ENCODE measurements at regions not wholly inside any gene's neighbourhood (a gene's known extent, or its start where the extent isn't known, plus 50 kb on each side); places are given as distances from the start of the nearest gene placed in this dataset.

DNA sequence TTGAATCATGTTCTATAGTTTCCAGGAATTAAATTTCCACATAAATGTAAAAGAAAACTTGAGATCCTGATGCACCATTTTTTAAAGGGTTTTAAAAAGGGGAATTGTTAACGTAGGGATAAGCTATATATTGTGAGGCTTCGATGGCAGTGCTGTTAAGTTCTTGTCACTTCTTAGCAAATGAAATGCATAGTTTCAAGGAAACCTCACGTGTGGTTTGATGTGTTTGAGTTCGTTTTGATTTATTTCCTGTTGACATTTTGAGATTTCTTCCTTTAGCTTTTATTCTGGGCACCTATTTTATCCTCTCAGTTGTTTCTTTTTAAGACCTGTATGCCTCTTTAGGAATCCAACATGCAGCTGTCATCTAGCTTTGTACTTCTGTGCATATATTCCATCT is 301.0 kb downstream of the DOCK8 start:
- in situ Hi-C loops (cut with MboI; ENCODE audit: low sequenced_read_pairs): no loop called here

DNA sequence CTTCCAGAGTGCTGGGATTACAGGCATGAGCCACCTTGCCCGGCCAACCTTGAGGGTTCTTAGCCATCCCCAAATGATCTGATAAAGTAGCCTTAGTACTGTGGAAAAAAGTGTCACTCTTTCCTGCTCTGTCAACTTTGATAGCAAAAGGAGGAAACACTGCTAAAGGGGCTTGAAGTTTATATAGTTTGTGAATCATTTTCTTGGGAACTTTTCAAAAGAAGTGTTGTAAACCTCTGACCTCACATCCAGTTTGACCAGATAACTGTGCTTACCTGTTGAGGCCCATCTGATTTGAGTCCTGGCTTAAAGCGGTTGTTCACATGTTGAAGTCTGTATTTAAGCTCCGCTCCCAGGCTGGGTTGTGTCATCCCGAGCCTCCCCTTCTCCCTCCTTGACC is 303.3 kb downstream of the DOCK8 start:
- in situ Hi-C loops (cut with MboI; ENCODE audit: low sequenced_read_pairs): no loop called here

DNA sequence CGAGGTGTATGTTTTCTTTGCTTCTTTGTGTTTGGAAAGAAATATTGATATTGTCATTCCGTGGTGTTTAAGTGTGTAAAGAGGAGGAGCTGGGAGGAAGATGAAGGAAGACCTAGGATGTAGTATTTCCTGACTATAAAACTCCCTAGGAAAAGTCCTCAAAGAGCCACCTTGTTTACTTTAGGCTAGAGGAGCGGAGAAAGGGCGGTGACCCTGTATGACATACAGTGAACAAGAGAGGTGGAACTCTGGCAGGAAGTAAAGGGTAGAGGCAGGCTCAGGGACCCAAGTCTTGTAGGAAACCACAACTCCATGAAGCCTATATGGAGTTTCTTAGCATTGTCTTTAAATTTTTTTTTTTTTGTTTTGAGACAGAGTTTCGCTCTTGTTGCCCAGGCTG is 303.9 kb downstream of the DOCK8 start:
- in situ Hi-C loops (cut with MboI; ENCODE audit: low sequenced_read_pairs): no loop called here

DNA sequence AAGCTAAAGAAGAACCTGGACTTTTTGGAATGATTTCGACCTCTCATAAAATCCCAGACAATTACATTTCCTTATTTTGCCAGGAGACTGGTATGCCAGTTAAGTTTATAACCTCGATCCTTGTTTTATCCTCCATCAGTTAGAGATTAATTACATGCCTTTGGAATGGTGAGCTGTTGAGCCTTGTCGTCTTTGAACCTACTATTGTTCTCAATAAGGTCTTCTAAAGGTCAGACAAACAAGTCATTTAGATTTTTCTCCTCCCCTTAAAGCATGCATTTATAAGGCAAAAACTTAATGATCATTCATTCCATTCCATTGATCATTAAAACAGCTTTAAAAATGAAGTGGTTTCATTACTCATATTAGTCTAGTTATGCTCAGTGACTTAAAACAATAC is 304.9 kb downstream of the DOCK8 start:
- in situ Hi-C loops (cut with MboI; ENCODE audit: low sequenced_read_pairs): no loop called here

DNA sequence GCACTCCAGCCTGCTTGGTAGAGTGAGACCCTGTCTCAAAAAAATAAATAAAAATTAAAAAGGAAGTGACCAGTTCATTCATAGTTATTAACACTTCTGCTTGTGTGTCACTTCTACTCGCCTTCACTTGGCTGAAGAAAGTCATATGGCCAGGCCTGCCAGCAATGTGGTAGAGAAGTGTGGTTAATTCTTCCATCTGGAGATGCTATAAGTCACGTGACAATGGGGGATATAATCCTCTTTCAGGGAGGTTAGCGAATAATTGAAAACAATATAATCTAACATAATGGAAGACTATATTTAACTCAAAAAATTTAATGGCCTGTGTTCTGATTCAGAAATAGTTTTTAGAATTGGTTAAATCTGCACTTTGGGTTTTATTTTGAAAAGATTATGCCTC is 305.6 kb downstream of the DOCK8 start:
- in situ Hi-C loops (cut with MboI; ENCODE audit: low sequenced_read_pairs): no loop called here

DNA sequence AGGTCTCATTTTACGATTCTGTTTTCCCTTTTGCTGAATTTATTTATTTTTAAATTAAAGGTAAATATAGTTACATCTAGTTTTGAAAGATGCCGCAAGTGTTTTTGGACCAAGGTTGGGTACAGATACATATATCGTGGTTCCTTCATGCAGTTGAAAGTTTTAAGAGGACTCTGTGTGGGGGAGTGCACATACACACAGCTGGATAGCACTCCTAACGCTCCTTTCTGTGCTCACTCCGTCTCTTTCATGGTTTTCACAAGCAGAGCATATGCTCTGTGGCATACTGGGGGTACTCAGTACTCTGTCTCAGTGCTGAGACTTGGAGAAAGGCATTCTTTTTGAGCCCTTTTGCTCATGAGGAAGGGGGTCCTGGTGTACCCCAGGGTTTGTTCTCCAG is 307.5 kb downstream of the DOCK8 start:
- in situ Hi-C loops (cut with MboI; ENCODE audit: low sequenced_read_pairs): no loop called here

DNA sequence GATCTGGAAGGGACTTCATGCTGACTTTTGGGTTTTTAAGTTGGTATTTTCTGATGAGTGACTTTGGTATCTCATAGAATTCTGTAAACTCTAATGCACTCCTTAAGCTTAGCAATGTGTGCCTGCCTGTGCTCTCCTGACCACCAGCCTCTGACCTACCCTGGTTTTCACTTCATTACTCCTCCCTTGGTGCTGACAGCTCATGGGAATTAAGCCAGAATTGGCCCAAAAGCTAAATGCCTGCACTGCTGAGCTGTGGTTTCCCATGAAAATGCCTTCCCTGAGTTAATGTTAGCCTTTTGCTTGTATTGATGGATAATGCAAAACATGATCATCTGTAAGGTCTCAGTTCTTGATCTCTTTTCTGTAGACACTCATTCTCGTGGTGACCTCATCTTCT is 308.0 kb downstream of the DOCK8 start:
- in situ Hi-C loops (cut with MboI; ENCODE audit: low sequenced_read_pairs): no loop called here

DNA sequence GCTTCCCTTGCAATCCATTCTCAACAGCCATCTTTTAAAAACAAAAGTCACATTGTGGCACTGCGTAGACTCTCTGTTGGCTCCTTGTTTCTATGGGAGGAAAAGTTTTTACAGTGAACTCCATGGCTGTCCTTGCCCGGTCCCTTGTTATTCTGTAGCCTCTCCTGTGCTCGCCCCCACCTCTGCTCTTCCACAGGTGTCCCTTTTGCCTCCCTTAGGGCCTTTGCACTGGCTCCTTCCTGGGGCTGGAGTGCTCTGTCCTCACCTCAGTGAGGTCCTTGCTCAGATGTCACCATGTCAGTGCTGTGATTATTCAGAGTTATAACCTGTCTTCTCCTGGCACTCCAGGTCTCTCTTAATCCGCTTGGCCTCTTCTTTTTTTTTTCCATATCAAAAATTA is 308.8 kb downstream of the DOCK8 start:
- in situ Hi-C loops (cut with MboI; ENCODE audit: low sequenced_read_pairs): no loop called here

DNA sequence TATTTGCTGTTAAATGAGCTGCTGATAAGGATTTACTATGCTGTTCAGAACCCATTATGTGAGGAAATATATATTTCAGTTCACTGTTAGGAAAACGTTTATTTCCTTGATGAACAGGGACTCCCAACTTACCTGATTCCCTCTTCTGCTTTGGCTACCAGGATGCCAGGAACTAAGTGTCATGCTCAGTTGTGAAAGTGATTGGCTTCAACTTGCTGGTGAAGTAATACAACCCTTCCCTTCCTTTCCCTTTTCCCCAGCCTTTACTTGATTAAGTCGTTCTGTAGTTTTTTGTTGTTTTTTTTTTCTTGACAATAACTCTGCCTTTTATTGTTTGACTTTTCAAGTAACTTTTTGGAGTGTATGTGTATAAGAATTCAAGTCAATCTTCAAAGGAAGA is 309.3 kb downstream of the DOCK8 start:
- in situ Hi-C loops (cut with MboI; ENCODE audit: low sequenced_read_pairs): no loop called here

DNA sequence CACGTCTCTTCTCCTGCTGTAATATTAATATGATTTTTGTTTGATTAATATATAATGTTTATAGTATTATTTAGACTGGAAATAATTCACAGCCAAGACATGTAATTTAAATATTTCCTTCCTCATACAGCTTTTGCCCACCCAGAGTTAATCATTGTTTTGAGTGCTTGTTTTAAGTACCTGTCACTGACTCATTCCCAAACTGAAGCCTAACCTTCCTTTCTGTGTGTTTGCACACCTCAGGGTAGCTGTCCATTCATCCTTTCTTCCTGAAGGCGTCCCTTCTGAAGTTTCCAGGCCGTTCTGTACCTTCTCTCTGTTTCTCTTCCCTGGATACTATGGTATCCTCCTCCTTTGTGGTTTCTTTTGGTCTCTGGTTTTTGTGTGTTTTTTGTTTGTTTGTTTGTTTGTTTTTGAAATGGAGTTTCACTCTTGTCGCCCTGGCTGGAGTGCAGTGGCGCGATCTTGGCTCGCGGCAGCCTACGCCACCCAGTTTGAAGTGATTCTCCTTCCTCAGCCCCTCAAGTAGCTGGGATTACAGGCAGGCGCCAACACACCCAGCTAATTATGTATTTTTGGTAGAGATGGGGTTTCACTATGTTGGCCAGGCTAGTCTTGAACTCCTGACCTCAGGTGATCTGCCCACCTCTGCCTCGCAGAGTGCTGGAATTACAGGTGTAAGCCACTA is 312.4 kb downstream of the DOCK8 start:
- in situ Hi-C loops (cut with MboI; ENCODE audit: low sequenced_read_pairs): no loop called here

DNA sequence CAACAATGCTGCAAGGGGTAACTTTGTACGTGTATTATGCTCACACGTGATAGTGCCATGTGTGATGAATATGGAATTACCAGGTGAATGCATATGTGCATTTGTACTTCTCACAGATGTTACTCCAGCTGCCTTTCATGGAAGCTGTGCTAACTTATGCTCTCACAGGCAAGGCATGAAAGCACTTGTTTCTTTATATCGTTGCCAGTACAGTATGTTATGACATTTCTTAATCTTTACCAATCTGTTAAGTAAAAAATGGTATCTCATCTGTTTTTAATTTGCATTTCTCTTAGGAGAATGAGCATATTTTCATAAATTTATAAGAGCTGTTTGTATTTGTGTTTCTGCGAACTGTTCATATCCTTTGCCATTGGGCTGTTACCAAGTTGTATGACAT is 311.8 kb upstream of the DMRT1 start:
- in situ Hi-C loops (cut with MboI; ENCODE audit: low sequenced_read_pairs): no loop called here

DNA sequence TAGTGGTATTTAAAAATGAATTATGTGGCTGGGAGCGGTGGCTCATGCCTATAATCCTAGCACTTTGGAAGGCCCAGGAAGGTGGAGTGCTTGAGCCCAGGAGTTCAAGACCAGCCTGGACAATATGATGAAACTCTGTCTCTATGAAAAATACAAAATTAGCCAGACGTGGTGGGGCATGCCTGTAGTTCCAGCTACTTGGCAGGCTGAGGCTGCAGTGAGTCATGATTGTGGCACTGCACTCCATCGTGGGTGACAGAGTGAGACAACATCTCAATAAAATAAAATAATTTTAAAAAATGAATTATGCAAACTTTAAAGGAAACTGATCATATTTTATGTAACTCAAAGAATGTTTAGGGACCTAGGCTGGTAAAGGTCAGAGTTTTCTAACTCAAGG is 310.8 kb upstream of the DMRT1 start:
- in situ Hi-C loops (cut with MboI; ENCODE audit: low sequenced_read_pairs): no loop called here

DNA sequence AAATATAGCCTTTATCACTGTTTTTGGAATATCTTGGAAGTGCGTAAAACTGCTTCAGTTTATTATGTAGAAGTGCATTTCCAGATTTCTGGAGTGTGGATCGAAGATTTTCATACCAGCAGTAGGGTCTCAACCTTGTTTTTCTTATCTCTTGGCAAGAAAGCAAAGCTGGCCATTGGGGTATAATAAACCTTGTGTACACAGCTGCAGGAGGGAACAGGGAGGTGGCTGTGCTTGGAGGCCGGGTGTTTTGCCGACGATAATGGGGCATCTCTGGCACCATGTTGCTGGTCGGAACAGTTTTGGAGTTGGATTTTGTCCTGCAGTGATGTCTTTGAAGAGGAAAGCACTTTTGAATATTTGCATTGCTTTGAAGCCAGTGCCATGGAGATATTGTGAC is 308.8 kb upstream of the DMRT1 start:
- in situ Hi-C loops (cut with MboI; ENCODE audit: low sequenced_read_pairs): no loop called here

DNA sequence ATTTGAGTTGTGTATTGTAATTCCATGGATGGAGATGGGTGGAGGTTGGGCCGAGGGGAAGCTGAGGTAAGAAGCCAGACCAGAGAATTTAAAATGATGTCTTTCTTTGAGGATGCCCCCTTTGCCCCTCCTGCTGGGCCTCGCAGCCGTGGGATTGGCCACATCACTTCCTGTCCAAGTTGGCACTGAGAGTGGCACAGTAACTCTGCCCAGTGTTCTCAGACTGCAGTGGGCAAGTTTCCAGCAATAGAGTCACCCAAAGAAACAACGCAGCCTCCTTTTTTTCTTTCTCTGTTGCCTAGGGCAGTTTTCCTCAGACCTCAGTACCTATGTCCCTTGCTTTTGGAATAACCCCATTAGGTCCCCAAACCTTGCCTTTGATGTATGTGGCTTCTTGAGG is 306.6 kb upstream of the DMRT1 start:
- in situ Hi-C loops (cut with MboI; ENCODE audit: low sequenced_read_pairs): no loop called here

DNA sequence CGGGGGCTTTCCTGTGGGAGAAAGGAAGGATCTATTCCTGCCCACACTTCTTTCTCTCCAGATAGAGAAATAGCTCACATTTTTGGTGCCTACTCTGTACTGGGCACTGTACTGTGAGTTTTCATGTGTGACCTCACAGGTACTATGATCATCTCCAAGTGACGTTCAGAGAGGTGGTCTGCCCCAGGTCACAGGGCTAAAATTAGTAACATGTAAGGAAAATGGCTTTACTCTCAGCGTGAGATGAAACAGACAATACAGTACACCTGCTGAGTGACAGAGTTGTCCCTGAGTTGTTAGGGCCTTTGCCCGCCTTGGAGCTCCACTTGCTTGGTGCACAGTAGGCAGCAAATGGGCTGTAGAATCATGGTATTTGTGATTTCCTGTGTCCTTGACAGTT is 306.1 kb upstream of the DMRT1 start:
- in situ Hi-C loops (cut with MboI; ENCODE audit: low sequenced_read_pairs): no loop called here

DNA sequence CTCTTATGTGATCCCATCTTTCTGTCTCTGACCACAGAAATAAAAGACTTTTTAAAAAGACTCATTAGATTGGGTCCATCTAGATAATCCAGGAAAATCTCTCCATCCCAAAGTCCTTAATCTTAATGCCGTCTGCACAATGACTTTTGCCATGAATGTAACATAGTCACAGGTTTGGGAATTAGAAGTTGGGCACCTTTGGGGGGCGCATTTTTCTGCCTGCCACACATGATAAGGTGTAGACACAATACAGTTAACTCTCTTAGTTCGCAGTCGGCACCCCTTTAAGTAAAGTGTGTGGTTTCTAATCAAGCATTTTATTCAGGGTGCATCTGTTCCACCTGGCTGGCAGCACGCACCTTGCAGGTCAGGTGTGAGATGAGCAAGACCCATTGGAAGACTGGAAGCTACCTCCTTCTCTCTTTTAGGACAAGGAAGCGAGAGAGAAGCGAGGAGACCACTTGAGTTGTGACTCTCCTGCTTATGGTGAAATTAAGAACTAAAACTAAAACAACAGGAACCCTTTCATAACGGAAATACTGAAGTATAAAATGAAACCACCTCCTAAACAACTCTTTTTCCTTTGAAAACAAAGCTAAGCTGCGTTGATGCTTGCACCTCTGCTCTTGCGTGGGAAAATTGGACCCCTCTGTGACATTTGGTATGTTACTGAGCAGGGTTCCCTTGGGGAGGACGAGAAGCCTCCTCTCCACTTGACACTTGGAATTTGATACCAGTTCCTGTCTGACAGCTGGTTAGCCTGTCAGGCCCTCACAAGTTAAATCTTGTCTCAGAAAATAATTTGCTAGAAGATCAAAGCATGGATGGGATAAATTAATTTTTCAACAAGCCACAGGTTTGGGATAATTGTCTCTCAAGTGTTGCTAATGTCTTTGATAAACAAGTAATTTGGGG is 304.6 kb upstream of the DMRT1 start:
- in situ Hi-C loops (cut with MboI; ENCODE audit: low sequenced_read_pairs): no loop called here

DNA sequence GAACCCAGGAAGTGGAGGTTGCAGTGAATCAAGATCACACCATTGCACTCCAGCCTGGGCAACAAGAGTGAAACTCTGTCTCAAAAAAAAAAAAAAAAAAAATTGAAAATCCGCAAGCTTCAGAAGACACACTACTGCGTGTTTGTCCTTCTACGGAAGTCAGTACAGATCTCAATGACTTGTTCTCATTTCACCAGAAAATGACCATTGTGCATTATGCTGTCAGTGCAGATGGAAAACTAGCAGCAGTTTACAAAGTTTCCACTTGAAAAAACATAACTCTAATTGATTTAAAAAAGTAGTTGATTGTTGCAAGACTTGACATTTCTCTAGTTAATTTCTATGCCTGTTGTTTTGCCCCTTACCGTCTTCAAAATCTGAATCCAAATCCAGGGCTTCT is 298.0 kb upstream of the DMRT1 start:
- in situ Hi-C loops (cut with MboI; ENCODE audit: low sequenced_read_pairs): no loop called here

DNA sequence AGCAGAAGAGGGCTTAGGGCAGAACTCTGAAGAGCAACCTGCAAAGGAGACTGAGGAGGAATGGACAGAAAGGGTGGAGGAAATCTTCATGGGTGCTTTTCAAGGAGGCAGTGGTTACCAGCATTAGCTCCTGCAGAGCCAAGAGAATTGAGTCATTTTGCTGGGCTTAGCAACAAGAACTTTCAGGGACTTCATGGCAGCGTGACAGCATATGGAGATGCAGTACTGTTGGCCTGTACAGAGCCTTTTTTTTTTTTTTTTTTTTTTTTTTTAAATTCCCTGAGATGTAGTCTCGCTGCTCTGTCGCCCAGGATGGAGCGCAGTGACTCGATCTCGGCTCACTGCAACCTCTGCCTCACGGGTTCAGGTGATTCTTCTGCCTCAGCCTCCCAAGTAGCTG is 296.0 kb upstream of the DMRT1 start:
- in situ Hi-C loops (cut with MboI; ENCODE audit: low sequenced_read_pairs): no loop called here

DNA sequence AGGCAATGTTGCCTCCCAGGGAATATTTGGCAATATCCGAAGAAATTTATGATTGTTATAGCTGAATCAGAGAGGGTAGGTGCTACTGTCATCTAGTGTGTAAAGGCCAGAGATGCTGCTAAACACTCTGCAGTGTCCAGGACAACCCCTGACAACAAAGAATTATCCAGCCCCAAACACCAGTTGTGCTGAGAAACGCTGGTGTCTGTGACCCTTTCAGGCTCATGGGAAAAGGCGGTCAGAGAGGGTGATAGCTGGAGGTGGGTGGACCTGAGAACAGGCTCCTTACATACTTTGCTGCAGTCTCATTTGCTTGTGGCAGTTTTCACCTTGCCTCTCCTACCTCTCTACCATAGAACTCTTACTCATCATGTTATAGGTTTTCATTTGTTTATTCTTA is 295.3 kb upstream of the DMRT1 start:
- in situ Hi-C loops (cut with MboI; ENCODE audit: low sequenced_read_pairs): no loop called here

DNA sequence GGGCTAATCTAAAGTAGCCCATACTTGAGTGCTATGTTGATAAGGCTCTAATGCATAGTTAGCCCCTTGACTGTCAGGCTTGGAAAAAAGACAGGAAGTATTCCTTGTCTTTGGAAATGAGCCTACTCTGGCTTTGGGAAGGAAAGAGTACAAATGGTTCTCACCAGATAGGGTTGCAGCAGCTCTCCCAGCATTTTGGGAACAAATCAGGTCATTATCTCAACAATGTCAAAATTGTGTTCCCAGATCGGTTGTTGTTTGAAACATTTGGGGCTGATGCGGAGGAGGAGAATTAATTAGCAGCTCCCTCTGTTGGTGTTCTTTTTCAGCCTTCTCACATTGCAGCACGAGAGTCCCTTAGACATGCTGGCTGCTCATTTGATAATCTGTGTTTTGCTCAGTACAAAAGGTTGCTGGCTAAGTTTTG is 294.7 kb upstream of the DMRT1 start:
- in situ Hi-C loops (cut with MboI; ENCODE audit: low sequenced_read_pairs): no loop called here

DNA sequence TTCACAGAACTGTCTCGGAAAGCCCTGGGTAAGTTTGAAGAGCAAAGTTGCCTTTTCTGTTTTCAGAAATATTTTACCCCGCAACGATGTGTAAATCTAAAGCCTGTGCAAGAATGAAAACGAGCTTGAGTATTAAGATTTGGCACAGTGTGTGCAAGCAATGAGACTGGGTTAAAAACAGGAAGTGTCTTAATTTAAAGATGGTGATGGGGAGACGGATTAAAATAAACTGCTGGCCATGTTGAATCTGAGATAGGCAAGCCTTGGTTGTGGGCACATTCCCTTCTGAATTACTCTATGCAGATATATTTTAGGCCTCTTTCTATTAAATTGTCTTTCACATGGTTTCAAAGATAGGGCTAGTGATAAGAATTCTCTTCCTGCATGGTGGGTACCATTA is 294.2 kb upstream of the DMRT1 start:
- in situ Hi-C loops (cut with MboI; ENCODE audit: low sequenced_read_pairs): no loop called here

DNA sequence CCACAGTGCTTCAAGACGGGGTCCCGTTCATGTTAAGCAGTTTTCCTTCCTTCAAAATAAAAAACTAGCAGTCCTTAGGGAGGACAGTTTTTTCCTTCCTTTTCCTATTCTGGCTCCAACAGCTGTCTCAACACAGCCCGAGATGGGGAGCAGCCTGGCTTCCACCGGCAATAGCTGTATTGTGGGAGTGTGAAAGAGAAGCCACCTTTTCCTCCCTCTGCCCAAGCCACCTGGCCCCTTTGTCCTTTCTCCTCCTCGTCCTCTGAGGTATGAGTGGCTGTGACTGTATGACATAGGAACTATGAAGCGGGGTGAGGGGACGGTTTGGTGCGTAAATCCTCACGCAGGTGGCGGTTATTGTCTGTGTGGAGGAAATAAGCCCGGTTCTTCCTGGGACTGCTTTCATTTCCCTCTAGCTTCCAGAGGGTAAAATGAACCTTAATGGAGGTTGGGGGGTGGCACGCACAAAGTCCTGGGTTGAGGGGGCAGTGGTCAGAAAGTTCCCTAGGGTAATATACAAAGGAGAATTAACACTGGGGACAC is 292.0 kb upstream of the DMRT1 start:
- in situ Hi-C loops (cut with MboI; ENCODE audit: low sequenced_read_pairs): no loop called here
